HCEC 1CT (cell line): ENCODE measurements at regions not wholly inside any gene's neighbourhood (a gene's known extent, or its start where the extent isn't known, plus 50 kb on each side); places are given as distances from the start of the nearest gene placed in this dataset.

Experiments used
- DNase-seq: peaks from one replicate; pipeline ENCODE4 v3.0.0-alpha.2; 2017

DNA sequence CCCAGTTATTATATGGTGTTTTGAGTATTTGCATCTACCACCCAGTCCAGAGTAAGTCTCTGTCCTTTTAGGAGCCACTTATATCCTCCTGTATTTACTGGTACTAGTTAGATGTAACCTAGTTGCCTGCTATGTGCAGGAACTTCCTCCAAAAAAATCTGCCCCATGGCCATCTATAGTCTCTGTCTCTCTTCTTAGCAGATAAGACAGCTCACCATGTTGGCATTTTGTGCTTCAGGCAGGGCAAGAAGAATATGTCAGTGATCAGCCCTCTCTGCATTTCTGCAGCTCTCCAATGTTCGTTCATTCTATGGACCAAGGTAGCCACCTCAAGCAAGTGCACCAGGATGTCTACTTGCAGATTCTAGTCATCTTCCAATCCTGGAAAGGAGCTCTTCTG, 446.5 kb downstream of the TLE1 start:
- DNase-seq: no peak

DNA sequence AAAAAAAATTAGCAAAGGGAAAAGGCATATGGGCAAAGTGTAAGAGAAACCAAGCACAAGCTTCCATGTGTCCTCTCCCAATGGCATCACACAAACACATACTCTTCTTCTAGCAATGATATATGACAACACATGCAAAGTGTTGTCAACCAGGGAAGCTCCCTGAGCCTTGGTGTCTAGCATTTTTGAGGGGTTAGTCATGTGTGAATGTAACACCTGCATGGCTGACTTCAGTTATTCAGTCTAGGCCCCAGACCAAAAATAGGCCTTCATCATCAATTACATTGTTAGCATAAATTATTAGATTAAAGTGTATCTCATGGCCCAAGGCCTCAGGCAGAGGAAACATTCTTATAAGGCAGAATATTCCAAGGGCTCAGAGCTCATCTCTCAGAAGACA, 450.0 kb downstream of the TLE1 start:
- DNase-seq: no peak

DNA sequence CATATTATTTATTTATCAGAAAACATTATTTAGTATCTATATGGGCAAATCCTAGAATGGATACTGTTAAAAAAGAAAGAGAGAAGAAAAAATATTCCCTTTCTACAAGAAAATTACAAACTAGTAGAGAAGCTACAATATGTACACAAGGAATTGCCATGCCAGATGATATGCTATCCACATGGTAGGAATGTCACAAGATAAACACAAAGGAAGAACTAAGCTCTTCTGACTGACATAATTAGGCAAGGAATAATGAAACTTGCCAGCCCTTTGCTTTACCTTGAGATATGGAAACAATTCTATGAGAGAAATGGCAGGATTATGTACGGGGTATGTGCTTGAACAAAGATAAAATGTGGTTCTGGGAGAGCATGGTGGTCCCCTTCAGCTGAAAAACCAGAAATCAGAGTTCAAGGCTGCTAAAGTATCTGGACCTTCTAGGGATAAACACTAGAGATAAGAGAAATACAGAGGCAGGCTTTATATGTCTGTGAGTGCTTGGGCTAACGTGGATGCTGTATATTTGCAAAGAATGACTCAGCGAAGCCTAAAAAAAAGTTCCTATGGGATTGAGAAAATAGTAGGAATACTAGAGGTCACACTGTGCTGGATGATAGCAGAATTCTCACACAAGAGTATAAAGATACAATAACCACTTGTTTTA, 451.6 kb downstream of the TLE1 start:
- DNase-seq: no peak

DNA sequence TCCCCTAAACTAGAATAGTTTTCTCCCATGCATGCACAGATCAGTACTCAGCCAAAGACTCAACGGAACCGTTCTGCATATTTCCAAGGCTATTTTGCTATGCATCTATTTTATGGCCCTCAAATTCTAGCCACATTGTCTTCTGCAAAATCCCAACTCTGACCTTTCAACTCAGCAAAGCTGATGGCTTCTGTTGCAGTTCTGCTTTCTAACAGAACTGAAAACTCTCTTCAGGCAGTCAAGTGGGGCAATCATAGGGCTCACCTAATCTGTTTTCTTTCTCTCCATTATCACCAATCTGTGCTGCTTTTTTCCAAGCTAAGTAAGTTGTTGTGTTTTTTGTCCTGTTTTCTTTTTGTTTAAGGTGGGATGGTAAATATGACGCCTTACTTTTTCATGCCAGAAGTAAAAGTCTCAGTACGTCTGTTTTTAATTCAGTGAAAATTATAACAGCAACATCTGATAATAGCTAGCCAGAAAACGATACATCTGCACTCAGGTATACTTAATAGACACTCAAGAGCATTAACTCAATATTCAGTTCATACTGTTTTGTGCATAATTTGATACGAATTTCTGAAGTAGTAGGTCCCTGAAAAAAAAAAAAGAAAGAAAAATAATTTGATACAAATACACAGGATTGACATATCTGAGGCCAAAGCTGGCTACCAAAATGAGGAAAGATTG, 454.3 kb downstream of the TLE1 start:
- DNase-seq: no peak

DNA sequence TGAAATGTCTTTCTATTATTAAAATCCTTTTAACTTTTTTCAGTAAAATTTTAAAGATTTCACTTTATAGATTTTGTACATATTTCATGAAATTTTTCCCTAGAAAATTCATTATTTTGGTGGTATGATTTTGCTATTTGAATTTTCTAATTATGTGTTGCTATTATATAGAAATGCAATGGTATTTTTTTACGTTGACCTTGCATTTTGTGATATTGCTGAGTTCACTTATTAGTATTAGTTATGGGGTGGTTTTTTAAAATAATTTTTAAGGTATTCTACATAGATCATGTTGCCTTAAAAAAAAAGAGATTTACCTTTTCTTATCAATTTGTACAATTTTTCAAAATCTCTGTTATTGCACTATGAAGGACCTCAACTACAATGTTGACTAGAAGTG, 458.3 kb downstream of the TLE1 start:
- DNase-seq: no peak

DNA sequence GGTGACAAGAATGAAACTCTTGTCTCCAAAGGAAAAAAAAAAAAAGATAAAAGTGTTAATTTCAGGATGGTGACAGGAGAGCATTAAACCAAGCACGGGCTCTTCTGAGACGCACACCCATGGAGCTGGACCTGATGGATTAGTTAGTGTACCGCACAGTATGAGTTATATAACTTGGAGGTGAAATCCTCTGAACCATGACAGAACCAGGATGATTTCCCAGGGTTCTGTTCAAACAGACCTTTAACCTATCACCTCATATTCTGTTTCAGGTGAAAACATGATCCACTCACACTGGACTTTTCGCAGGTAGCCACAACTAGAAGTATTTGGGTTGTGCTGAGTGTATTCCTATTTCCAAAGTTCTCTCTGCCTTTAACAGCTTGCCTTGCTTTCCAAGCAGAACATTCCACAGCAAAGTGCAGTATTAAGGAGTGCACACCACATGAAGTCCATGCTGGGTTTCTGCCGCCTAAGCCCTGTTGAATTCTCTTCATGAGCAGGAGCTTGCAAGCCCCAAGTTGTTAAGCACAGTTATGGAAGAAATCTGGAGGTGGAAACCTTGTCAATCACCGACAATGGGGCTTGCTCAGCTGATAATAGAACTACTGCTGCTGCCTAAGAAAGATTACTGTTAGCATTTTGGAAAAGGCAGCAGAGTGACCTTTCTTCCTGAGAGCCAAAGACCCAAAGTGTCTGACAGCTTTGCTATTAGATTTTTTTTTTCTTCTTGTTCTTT, 461.7 kb downstream of the TLE1 start:
- no peak for DNase-seq

DNA sequence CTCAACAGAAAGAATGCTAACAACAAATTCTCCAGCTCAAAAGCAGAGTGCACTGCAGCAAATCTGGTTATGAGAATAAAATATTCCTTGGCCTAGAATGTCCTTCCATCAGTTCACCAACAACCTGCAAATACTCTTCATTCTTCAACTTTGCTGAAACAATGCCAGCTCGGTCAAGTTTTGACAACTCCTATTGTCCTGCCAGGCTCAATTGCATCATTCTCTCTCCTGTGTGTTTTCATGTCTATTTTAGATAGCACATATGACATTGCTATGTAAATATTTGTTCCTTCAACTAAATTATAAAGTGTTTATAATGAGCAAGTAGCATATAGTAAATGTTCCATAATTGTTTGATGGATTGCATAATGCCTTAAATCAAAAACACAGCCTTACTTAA, 463.8 kb downstream of the TLE1 start:
- DNase-seq: no peak

DNA sequence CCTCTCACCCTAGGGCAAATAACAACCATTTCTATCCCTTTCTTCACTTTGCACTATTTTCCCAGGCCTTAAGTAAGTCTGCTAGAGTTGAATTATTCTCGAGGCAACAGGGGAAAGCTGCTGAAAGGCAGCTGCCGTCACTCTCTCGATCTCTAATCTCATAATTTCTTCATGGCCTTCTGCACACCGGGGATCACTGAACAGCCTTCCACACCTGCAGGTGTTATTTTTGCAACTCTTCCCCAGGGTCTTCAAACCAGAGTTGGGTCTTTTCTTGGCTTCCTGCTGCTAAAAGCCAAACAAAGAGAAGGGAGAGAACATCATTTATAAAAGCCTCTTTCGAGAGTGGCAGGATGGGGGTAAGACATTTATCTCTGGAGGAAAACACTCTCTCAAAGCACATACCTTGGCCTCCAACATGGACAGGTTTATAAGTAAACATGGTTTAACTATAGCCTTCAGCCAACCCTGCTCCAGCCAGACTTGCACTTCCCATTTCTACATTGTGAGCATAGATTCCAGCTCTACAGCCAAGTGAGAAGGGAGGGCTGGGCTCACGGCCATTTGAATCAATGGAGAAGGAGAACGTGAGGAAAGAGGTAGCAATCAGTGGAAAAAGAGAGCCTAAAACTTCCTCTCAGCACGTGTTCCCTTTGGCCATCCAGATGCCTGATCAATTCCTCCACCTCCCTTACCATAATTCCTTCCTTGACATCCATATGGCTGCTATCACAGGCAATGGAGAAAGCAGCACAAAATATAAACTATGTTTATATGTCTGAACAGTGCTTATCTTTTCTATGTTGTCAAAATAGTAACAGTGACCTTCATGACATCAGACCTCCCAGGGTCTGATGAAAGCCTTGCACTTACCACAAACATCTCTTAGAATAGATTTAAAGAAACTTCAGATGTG, 464.9 kb downstream of the TLE1 start:
- DNase-seq: no peak

DNA sequence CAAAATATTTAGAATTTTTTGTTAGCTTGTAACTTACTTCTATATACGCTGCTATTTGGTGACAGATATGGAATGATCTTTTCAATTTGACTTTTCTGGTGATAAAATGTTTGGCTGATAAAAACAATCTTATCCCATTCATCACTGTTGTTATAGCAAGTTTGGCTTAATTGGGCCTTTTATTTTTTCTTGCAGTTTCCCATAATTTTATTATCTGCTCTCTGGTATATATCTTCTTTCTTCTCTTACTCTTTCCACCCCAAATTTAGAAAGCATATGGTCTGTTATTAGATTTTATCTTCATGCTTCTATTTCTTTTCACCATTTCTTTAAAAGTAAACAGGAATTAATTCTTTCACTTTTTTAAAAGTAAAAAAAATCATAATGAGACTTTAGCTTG, 474.4 kb downstream of the TLE1 start:
- no peak for DNase-seq

DNA sequence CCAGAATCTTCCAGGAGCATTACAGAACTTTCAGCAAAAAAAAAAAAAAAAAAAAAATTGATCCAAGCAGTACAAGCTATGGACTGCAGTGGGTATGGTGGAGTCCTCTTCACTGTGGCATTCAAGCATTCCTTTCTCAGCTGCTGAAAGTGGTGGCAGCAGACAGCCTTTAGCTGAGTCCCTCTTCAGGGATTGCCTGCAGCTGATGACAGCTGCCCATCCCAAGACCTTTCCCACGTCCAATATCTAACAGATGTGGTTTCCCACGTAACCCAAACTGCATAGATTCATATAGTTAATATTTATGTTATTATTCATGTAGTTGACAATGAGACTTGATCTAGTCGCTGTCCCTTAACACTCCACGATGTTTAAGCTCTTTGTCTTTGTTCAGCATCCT, 475.9 kb downstream of the TLE1 start:
- DNase-seq: no peak

DNA sequence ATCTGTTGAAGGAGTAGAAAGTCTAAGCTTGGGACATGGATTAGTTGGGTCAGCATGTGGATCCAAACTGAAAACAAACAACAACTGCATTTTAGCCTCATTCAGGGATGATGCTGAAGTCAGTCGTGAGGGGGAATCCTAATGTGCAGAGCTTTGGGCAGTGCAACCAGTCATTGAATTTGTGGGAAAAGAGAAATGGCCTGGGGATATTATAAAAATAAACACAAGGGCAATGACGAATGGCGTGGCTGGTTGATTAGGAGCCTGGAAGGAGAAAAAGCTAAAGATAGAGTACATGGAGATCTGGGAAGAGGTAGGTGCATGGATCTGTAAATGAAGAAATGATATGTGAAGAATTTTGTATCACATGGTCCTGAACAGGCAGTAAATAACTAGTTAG, 477.6 kb downstream of the TLE1 start:
- DNase-seq: no peak

DNA sequence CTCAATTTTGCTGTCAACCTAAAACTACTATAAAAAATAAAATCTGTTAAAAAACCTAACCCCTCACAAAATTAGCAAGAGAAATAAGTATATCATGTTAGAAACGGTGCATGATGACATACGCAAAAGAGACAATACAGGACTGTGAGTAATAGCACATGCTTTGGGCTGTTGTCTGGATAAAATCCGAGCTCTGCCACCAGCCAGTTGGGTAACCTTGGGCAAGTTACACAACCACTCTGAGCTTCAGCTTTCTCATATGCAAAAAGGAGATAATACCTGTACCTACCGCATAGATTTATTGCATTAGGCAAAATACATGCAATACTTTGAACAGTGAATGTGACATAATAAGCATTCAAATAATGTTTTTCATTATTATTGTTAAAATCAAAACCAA, 481.7 kb downstream of the TLE1 start:
- no peak for DNase-seq

DNA sequence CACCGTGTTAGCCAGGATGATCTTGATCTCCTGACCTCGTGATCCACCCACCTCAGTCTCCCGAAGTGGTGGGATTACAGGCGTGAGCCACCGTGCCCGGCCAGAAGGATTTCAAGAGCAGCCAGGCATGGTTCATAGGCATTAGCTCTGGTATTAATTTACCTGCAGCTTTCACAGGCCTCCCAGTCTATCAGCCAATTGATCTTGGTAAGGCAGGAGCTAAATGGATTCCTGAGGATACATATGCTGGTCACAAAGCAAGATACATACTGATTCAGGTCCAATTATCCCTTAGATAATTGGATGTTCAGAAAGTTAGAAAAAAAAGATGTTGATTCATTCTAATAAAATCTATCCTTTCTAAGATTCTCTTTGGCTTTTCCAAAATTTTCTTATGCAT, 487.1 kb downstream of the TLE1 start:
- no peak for DNase-seq

DNA sequence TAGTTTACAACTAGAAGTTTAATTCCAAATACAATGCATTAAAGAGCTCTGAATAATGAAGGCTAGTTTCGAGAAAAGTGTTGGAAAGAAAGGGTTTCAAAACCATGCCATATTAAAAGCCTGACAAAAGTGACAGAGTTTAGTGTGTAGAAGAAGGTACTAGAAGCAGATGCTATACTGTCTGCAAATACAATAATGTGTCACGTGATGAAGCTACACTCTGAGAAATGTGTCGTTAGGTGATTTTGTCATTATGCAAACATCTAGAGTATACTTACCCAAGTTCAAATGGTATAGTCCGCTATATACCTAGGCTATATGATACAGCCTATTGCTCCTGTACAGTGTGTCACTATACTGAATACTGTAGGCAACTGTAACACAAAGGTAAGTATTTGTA, 494.1 kb downstream of the TLE1 start:
- DNase-seq: no peak

DNA sequence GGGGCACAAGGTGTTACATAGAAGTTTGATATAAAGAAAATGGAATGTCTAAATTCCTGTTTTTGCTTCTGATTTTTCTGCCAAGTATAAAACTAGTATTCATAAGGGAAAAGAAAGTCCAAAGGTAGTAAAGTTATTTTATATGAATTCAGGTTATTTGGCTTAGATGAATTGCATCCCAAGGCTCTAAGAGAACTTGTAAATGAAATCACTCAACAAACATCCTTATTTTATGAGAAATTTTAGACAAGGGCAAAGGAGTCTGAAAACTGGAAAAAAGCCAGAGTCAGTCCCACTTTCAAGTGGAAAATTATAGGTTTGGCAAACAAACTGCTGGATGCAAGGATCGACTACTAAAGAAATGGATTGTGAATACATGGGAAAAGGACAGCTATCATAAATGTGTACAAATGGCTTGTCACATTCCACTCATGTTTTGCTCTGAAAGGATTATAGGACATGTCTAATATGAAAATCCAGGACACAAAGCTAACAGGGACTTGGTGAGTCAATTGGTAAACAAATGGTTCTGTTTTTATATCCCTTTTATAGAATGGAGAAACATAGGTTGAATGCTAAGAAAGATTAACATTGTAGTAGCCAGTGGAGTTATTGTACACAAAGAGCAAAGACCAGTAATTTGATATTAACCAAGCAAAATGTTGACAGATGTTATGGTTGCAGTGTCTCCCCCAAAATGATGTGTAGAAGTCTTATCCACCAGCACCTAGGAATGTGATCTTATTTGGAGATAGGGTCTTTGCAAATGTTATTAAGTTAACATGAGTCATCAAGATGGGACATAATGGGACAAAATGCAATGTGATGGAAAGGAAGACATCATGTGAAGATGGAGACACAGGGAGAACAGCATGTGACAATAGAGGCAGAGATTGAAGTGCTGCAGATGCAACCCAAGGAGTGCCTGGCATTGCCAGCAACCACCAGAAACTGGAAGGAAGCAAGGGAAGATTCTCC, 495.7 kb downstream of the TLE1 start:
- no peak for DNase-seq

DNA sequence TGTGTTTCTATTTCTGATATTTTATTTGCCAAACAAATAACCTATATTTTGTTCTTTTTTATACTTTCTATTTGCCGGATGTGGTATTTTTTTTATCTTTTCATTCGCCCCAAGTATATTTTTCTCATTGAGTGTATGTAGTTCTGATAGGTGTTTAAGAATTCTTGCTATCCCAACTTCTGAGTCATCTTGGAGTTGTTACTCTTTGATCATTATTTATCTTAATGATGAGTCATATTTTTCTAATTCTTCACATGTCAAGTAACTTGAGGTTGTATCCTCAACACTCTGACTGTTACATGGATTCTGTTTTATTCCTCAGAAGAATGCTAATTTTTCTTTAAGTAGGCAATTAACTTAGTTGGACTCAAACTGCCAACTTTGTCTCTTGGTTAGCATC, 498.1 kb downstream of the TLE1 start:
- DNase-seq: peak; percentile 24

DNA sequence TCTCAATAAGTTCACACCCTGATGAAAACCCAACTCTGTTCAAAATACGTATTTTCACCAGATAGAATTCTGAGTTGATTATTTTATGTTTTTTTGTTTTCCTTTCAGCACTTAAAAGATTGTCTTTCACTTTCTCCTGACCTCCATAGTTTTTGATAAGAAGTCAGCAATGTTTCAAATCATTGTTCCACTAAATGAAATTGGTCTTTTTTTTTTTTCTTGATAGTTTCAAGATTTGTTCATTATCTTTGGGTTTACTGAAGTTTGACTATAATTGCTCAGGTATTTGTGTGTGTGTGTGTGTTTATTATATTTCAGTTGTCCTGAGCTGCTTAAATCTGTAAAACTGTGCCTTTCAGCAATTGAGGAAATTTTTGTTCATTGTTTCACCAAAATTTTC, 498.7 kb downstream of the TLE1 start:
- no peak for DNase-seq

DNA sequence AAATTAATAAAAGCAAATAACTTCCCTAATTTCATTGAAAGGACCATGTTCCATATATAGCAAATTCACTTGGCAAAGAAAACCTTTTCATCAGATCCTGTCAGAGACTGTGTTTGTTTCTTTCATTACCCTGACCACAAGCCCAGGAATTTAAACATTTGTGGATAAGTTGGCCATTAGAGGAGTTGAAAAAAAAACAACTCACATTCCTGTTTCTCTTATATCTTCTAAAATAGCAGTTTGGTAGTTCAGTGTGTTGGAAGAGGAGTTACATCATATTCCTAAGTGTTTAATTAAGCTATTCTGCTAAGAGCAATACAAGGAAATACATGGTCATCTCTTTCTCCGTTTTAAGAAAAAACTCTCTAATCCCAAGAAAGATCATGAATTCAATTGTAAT, 505.6 kb downstream of the TLE1 start:
- DNase-seq: peak; percentile 67

DNA sequence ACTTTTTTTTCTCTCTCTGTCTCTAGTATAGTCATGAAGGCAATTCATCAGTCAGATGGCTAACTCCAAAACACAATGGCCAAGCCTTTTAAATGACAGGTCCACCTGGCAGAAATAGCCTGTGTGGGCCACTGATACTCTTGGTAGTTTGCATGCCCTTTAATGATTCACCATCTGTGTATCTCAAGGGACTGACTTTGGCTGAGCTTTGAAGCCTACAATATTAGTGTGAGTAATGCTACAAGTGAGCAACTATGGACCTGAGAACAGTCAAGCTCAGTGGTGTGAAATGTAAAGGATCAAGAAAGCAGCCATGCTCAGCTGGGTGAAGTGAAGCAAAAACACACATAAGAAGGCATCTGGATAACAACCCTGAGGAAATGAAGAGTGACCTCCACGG, 506.9 kb downstream of the TLE1 start:
- peak; percentile 51 for DNase-seq

DNA sequence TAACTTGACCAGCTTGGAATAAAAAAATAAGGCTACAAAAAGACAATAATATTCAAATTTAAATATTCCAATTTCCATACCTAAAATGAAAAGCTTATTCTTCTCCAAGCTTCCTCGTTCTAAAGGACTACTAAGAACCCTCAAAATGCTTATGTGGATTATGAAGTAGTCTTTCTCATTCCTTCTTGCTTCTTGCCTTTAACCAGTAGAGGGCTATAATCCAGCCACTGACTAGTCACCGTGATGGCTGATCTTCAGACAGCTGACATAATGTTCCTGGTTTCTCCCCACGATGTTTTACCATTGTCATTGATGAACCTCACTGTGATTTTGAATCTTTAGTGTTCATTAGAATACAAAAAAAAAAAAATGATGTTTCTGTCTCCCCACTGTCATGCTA, 515.3 kb downstream of the TLE1 start:
- peak; percentile 5 for DNase-seq

DNA sequence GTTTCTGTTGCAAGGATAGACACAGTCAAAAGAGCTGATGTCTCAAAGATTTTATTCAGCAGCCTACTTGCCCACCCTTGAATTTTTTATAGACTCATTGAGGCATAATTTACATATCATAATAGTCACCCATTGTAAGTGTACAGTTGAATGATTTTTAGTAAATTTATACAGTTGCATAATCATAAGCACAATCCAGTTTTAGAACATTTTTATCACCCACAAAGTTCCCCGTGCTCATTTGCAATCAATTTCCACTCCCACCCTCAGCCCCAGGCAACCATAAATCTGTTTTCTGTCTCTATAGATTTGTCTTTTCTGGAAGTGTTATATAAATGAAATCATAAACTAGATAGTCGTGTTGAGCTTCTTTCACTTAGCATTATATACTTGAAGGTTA, 517.7 kb downstream of the TLE1 start:
- DNase-seq: no peak

DNA sequence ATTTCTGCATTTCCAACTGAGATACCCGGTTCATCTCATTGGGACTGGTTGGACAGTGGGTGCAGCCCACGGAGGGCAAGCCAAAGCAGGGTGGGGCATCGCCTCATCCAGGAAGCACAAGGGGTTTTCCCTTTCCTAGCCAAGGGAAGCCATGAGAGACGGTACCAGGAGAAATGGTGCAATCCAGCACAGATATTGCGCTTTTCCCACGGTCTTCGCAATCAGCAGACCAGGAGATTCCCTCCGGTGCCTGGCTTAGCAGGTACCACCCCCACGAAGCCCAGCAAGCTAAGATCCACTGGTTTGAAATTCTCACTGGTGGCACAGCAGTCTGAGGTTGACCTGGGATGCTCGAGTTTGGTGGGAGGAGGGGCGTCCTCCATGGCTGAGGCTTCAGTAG, 527.0 kb downstream of the TLE1 start:
- no peak for DNase-seq
